ENCODE measurements at regions not wholly inside any gene's neighbourhood (a gene's known extent, or its start where the extent isn't known, plus 50 kb on each side); places are given as distances from the start of the nearest gene placed in this dataset.

DNA sequence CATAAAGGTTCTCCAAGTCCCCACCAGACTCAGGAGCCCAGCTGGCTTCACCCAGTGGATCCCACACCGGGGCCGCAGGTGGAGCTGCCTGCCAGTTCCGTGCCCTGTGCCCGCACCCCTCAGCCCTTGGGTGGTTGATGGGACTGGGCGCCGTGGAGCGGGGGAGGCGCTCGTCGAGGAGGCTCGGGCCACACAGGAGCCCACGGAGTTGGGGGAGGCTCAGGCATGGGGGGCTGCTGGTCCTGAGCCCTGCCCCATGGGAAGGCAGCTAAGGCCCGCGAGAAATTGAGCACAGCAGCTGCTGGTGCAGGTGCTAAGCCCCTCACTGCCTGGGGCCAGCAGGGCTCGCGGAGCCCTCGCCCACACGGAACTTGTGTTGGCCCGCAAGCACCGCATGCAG, 234.4 kb upstream of the HSF2 start (continued):
- TF ChIP-seq KAT7 (CRISPR knock-in tag; IDR thresholded peaks at IDR 0.05; ENCODE audit: borderline replicate concordance): no peak

DNA sequence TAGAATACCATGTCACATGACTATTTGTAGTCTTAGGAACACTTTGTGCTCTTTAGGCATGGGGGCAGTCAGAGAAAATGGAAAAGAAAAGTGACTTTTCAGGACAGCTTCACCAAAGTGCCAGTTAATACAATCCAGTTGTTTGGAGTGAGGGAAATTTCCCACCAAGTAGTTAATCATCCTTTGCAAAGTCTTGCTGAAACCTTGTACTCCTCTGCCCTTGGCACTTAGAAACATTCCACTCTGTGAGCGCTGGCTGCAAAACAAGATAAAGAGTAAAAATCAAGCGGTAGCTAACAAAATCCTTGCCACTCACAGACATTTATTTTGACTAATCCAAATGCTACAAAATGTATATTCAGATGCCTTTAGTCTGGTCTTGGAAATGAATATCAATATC, 229.2 kb upstream of the HSF2 start:
- H3K4me2 ChIP-seq (ENCODE audit: low read depth, low read length): no peak overlapping the region
- ATAC-seq: no peak
- no peak for FAIRE-seq
- no peaks in the 10 kb centered on the region for H3K79me2 ChIP-seq (ENCODE audit: insufficient read depth, low read length)
- no peak overlapping the region for H3K27ac ChIP-seq (ENCODE audit: extremely low read length, insufficient read depth, low read length)
- DNase-seq (ENCODE audit: low spot score): no peak
- ChIA-PET CTCF (ENCODE audit: low intra/inter-chr PET ratio, low total read pairs) (no interaction called here), POLR2A (no interaction called here)
- H3K9ac ChIP-seq (ENCODE audit: insufficient read depth, low read depth, low read length): no peak overlapping the region
- H3K9me3 ChIP-seq (ENCODE audit: low read length): no peaks in the 10 kb centered on the region
- H3K36me3 ChIP-seq (replicated peaks in 1 of 2; ENCODE audit: control insufficient read depth in 1 of 2, insufficient read depth in 2 of 2, low read length in 2 of 2): no peaks in the 10 kb centered on the region
- intact Hi-C loops (cut with micrococcal nuclease; ENCODE audit: unreplicated experiment): no loop called here
- TF ChIP-seq ZNF329 (CRISPR knock-in tag; IDR thresholded peaks at IDR 0.05; ENCODE audit: low read depth) (no peak), REXO4 (CRISPR knock-in tag; IDR thresholded peaks at IDR 0.05; ENCODE audit: borderline replicate concordance) (no peak), ZSCAN29 (CRISPR knock-in tag; conservative IDR thresholded peaks at IDR 0.05) (no peak), ZNF749 (CRISPR knock-in tag; IDR thresholded peaks at IDR 0.05; ENCODE audit: borderline replicate concordance) (no peak), NFKBIZ (CRISPR knock-in tag; IDR thresholded peaks at IDR 0.05) (no peak), ZBTB46 (CRISPR knock-in tag; IDR thresholded peaks at IDR 0.05; ENCODE audit: borderline replicate concordance) (no peak), FOSL1 (CRISPR knock-in tag; IDR thresholded peaks at IDR 0.05; ENCODE audit: borderline replicate concordance) (no peak), ZNF451 (CRISPR knock-in tag; IDR thresholded peaks at IDR 0.05) (no peak), ZNF672 (CRISPR knock-in tag; IDR thresholded peaks at IDR 0.05) (no peak), ATF6 (CRISPR knock-in tag; conservative IDR thresholded peaks at IDR 0.05) (no peak), TAF1 (CRISPR knock-in tag; IDR thresholded peaks at IDR 0.05) (no peak), PHF8 (CRISPR knock-in tag; IDR thresholded peaks at IDR 0.05) (no peak)
- 4% methylated on average over 2 of the region's 2 CpGs for WGBS (ENCODE audit: low lambda C conversion rate)
- H3K4me3 ChIP-seq (replicated peaks in 1 of 3; ENCODE audit: insufficient read depth in 1 of 3, low read depth in 2 of 3, low read length in 3 of 3): no peak overlapping the region
- no peak overlapping the region for H2AFZ ChIP-seq (ENCODE audit: low read length)
- in situ Hi-C loops (cut with HindIII; ENCODE audit: extremely low pct_ligation_motif_present, low pct_unique_long_range_greater_than_20kb): no loop called here
- no peaks in the 10 kb centered on the region for H3K4me1 ChIP-seq (ENCODE audit: insufficient read depth, low read length)
- no peaks in the 10 kb centered on the region for H3K27me3 ChIP-seq (ENCODE audit: control insufficient read depth in 1 of 2, insufficient read depth in 2 of 2, low read length in 2 of 2)
- H4K20me1 ChIP-seq (ENCODE audit: insufficient read depth, low read length): no peaks in the 10 kb centered on the region
- BruUV-seq (replicated peaks): no TSS peak
